Coronary artery (tissue), 2 donors: ENCODE measurements at regions not wholly inside any gene's neighbourhood (a gene's known extent, or its start where the extent isn't known, plus 50 kb on each side); places are given as distances from the start of the nearest gene placed in this dataset.

Experiments
- DNase-seq: peaks from one replicate; pipeline ENCODE4 v3.0.0-alpha.2; 2017; ENCODE audit warnings: low spot score
- H3K27ac ChIP-seq, 2 donors: fragments of 200-600 bp; sonication (generic); one replicate each; pipeline ENCODE4 v1.5.1; 2016 to 2019
- H3K4me3 ChIP-seq: fragments of 200-600 bp; sonication (generic); 2 replicates; pipeline ENCODE4 v1.5.1; 2016; ENCODE audit warnings: mild to moderate bottlenecking, moderate library complexity
- TF ChIP-seq, protein P1 (sequence below): fragments of 200-600 bp; sonication (generic); IDR thresholded peaks from one replicate; pipeline ENCODE4 v1.5.1; 2019; ENCODE audit warnings: antibody characterized with exemption

DNA sequence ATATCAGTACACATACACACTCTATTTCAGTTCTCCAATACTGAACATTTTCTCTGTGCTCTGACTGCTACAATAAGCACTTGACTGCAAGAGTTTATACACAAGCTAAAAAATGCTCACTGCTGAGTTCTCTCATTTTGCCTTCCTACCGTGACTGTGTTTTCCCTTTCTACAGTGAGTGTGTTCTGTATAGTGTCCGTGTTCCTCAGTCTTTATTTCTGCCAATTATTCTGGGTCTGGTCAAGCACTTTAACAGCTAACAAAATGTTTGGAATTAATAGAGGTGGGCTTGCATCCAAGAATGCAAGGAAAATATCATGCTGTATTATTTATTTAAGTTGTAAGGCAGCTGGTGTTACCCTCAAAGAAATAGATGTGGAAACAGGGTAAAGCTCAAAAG, 217.0 kb upstream of the NREP start:
- no peak for DNase-seq
- Histone ChIP-seq H3K4me3 (no peak overlapping the region), H3K27ac (no peak overlapping the region)
- TF ChIP-seq, protein P1, sequence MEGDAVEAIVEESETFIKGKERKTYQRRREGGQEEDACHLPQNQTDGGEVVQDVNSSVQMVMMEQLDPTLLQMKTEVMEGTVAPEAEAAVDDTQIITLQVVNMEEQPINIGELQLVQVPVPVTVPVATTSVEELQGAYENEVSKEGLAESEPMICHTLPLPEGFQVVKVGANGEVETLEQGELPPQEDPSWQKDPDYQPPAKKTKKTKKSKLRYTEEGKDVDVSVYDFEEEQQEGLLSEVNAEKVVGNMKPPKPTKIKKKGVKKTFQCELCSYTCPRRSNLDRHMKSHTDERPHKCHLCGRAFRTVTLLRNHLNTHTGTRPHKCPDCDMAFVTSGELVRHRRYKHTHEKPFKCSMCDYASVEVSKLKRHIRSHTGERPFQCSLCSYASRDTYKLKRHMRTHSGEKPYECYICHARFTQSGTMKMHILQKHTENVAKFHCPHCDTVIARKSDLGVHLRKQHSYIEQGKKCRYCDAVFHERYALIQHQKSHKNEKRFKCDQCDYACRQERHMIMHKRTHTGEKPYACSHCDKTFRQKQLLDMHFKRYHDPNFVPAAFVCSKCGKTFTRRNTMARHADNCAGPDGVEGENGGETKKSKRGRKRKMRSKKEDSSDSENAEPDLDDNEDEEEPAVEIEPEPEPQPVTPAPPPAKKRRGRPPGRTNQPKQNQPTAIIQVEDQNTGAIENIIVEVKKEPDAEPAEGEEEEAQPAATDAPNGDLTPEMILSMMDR, result no peak

DNA sequence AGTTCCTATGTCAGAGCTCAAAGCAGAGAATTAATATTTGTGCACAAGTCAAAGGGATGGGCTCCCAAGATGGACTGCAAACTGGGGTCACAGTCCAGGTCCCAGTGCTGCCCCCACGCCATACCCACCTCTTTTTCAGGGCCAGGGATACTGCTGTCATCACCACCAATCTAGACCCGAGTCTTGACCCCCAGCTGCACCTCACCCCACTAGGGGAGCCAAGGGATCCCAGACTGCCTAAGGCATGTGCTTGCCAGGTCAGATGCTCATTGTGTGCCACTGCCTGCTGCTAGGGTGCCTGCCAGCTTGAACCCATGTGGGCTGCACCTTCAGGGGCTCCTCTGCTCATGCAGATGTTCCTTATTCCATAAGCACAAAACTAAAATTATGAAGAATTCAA, 215.6 kb upstream of the NREP start:
- Histone ChIP-seq H3K4me3 (no peak overlapping the region), H3K27ac (no peak overlapping the region)
- no peak for DNase-seq
- TF ChIP-seq, protein P1, result no peak

DNA sequence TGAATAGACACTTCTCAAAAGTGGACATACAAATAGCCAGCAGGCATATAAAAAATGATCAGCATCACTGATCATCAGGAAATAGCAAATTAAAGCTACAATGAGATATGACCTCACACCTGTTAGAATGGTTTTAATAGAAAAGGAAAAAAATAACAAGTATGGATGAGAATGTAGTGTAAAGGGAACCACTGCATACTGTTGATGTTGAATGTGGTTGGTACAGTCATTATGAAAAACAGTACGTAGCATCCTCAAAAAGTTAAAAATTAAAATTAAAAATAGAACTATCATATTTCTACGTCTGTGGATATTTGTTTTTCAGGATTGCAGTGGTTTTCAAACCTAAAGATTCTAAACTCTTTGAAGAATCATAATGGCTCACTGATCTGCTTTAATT, 215.1 kb upstream of the NREP start:
- Histone ChIP-seq H3K27ac (no peak overlapping the region), H3K4me3 (no peak overlapping the region)
- TF ChIP-seq, protein P1, result no peak
- DNase-seq, result no peak

DNA sequence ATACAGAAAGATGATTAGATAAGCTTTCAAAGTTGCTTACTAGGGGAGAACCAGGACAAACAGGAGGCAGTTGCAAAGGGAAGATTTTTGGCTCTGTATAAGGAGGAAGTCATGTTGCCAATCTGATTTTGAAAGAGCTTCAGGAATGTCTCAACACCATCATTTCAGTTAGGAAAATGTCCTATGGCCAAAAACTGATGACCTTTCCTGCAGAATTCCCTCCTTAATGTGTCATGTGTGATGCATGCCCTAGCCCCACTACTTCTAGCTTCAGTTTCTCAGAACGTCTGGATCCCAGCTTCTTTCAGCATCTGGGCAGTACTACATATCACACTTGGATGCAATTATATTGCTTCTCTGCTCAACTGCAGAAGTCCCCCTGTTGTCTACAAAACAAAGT, 211.5 kb upstream of the NREP start:
- no peak for DNase-seq
- Histone ChIP-seq H3K27ac (no peak overlapping the region), H3K4me3 (no peak overlapping the region)
- TF ChIP-seq, protein P1, result no peak

DNA sequence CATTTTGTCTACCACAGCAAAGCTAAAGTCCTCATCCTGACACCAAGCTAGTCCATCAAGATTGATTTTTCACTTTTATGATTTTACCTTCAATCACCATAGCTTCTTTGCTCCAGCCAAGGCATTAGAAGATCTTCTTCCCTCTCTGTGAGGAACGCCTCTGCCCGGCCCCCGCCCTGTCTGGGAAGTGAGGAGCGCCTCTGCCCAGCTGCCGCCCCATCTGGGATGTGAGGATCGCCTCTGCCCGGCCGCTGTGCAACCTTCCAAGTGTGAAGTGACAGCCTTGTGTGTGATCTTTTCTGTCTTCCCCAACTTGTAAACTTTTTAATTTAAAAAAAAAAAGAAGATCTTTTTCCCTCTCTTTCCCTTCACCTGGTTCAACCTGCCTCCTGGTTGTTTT, 210.5 kb upstream of the NREP start:
- Histone ChIP-seq H3K4me3 (no peak overlapping the region), H3K27ac (no peak overlapping the region)
- no peak for DNase-seq
- TF ChIP-seq, protein P1, result no peak

DNA sequence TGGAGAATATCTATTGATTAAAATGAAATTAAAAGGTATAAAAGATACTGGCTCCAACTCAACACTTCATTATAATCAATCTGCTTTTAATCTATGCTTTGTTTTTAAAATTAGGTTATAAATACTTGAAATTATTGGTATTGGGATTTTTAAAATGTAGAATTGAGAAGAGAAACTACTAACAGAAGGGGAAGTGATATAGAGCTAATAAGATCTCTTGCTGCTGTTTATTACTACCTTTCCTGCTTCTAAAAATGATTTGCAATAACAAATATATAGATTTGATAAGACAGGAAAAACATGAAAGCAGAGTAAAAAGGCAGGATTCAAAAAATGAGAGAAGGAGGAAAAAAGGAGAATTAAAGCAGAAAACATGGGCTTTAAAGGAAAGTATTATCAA, 209.3 kb upstream of the NREP start:
- TF ChIP-seq, protein P1, result no peak
- Histone ChIP-seq H3K27ac (no peak overlapping the region), H3K4me3 (no peak overlapping the region)
- DNase-seq, result no peak

DNA sequence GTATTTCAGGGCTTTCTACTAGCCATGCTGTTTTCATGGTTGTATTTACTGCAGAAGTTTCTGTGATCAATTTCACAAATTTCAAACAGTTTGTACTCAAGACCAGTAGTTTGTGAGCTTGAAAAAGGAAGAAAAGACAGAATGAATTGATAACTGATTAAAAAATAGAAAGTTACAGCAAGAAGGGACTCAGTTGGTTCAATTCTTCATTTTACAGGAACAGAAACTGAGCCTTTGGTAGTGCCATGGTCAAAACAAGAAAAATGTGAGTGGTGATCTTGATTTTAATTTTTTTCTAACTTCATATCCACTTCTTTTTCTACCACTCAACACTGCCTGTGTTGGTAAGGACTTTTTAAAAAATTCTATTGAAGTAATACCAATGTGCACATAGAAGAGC, 206.6 kb upstream of the NREP start:
- H3K27ac ChIP-seq, result no peak overlapping the region
- TF ChIP-seq, protein P1, result no peak

More for the DNA sequence above, 206.6 kb upstream of the NREP start:
- H3K4me3 ChIP-seq, result no peak overlapping the region
- no peak for DNase-seq
